ENCODE measurements at regions not wholly inside any gene's neighbourhood (a gene's known extent, or its start where the extent isn't known, plus 50 kb on each side); places are given as distances from the start of the nearest gene placed in this dataset.

GRCh38 chr3:14598143-14598569, 53.4 kb upstream of the CCDC174 start (continued):
- TF ChIP-seq KAT8 (IDR thresholded peaks at IDR 0.05; ENCODE audit: low read depth) (no peak), PURB (CRISPR knock-in tag; IDR thresholded peaks at IDR 0.05; ENCODE audit: low read depth) (no peak), ARID4B (CRISPR knock-in tag; IDR thresholded peaks at IDR 0.05) (peak; percentile 53; the same call in 1 of the 2 replicates), ZNF507 (tag; conservative IDR thresholded peaks at IDR 0.05) (no peak), ZNF764 (CRISPR knock-in tag; IDR thresholded peaks at IDR 0.05; ENCODE audit: low read depth) (no peak), POLR2H (tag; IDR thresholded peaks at IDR 0.05; ENCODE audit: low read depth) (no peak), RBBP5 (IDR thresholded peaks at IDR 0.05; ENCODE audit: borderline replicate concordance, insufficient read depth, low read length, poor library complexity, severe bottlenecking) (no peak), MEF2A (IDR thresholded peaks at IDR 0.05; ENCODE audit: control insufficient read depth, low read depth, low read length) (no peak), ZNF79 (CRISPR knock-in tag; IDR thresholded peaks at IDR 0.05; ENCODE audit: low read depth) (no peak), ZNF398 (CRISPR knock-in tag; IDR thresholded peaks at IDR 0.05) (no peak), CBFA2T3 (IDR thresholded peaks at IDR 0.05) (no peak), HNRNPUL1 (IDR thresholded peaks at IDR 0.05; ENCODE audit: low read length) (no peak), TAL1 (IDR thresholded peaks at IDR 0.05) (no peak), TARDBP (IDR thresholded peaks at IDR 0.05) (no peak), TRIM28 (IDR thresholded peaks at IDR 0.05) (no peak), ZBTB5 (IDR thresholded peaks at IDR 0.05) (no peak), ZFP1 (CRISPR knock-in tag; IDR thresholded peaks at IDR 0.05) (no peak), PTTG1 (tag; IDR thresholded peaks at IDR 0.05; ENCODE audit: low read depth) (peak; percentile 74), SREBF1 (IDR thresholded peaks at IDR 0.05; ENCODE audit: borderline replicate concordance, low read depth, low read length) (no peak), SRSF1 (IDR thresholded peaks at IDR 0.05; ENCODE audit: low read depth, low read length) (no peak), ATF1 (CRISPR knock-in tag; IDR thresholded peaks at IDR 0.05) (no peak), ATF1 (tag; IDR thresholded peaks at IDR 0.05) (no peak), ZNF384 (IDR thresholded peaks at IDR 0.05; ENCODE audit: low read depth, low read length) (no peak), MYNN (IDR thresholded peaks at IDR 0.05) (no peak), MYNN (CRISPR knock-in tag; IDR thresholded peaks at IDR 0.05) (no peak), GATAD2A (IDR thresholded peaks at IDR 0.05) (no peak)

Data from K562 (cell line).